ENCODE measurements at regions not wholly inside any gene's neighbourhood (a gene's known extent, or its start where the extent isn't known, plus 50 kb on each side); places are given as distances from the start of the nearest gene placed in this dataset.

DNA sequence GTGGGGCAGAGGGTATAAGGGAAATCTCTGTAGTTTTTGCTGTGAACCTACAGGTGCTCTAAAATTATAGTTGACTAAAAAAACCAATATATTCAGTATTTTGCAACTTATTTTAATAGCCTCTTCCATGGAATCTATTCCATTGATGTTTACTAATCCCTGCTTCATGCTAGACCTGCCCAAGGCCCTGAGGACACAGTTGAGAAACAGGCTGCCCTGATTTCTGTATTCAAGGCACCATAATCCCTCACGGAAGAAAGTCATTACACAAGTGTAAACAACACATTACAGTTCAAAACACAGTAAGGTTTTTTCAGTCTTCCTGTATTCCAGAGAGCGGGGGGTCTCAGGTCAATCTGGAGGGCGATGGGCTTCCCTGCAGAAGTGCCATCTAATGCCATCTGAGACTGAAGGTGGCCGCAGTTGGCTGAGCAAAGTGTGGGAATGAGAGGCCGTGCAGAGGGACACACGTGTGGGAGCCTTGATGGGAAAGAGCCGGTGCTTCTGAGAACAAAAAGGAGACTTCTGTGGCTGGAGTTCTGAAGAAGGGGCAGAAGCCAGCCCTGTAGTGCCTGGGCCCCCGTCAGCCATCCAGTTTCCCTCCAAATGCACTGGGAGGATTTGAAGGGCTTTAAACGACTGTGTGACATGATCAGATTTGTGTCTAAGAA is 146.9 kb downstream of the PTPN20 start:
- no peak for TF ChIP-seq CTCF (IDR thresholded peaks at IDR 0.05)
- no peak for TF ChIP-seq POLR2A (IDR thresholded peaks at IDR 0.05)

All from thyroid gland (tissue), 4 donors.